ENCODE measurements at regions not wholly inside any gene's neighbourhood (a gene's known extent, or its start where the extent isn't known, plus 50 kb on each side); places are given as distances from the start of the nearest gene placed in this dataset.

DNA sequence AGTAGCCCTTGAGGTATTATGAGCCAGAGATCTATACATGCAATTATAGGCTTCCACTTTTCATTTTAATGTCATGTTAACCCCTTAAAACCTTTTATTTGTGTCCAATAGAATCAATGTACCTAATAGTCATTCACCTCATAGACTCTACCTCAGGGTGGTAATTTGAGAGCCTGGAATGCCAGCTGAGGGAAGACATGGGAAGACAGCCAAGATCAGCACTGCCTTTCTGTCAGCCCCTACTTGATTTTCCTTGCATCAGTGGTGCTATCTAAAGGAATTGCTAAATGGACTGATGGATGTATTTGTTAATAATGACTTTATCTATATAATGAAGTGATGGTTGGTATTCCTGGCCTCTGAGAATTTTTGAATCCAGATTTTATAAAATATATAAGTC, 113.3 kb upstream of the GBE1 start:
- TF ChIP-seq POLR2A (IDR thresholded peaks at IDR 0.05) = no peak
- TF ChIP-seq, protein P1, sequence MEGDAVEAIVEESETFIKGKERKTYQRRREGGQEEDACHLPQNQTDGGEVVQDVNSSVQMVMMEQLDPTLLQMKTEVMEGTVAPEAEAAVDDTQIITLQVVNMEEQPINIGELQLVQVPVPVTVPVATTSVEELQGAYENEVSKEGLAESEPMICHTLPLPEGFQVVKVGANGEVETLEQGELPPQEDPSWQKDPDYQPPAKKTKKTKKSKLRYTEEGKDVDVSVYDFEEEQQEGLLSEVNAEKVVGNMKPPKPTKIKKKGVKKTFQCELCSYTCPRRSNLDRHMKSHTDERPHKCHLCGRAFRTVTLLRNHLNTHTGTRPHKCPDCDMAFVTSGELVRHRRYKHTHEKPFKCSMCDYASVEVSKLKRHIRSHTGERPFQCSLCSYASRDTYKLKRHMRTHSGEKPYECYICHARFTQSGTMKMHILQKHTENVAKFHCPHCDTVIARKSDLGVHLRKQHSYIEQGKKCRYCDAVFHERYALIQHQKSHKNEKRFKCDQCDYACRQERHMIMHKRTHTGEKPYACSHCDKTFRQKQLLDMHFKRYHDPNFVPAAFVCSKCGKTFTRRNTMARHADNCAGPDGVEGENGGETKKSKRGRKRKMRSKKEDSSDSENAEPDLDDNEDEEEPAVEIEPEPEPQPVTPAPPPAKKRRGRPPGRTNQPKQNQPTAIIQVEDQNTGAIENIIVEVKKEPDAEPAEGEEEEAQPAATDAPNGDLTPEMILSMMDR (IDR thresholded peaks at IDR 0.05) = no peak
- TF ChIP-seq EP300 (IDR thresholded peaks at IDR 0.05) = no peak
- TF ChIP-seq POLR2AphosphoS5 (IDR thresholded peaks at IDR 0.05) = no peak
